GM21360 (cell line): ENCODE measurements at regions not wholly inside any gene's neighbourhood (a gene's known extent, or its start where the extent isn't known, plus 50 kb on each side); places are given as distances from the start of the nearest gene placed in this dataset.
"Not testable (repeated sequence)": the region's sequence is repeated elsewhere in the genome, so short reads cannot be mapped to it uniquely, and the experiment has no call there.

Experiments used
- ATAC-seq: cut with Tn5 transposase; IDR thresholded peaks from one replicate; pipeline ENCODE4 v1.9.1; 2021; ENCODE audit warnings: mild to moderate bottlenecking, moderate library complexity; ENCODE audit not compliant: unreplicated experiment

- no peak for ATAC-seq
These were observed 352.4 kb downstream of the GALC start for GRCh38 chr14:87640553-87640952.

- no peak for ATAC-seq
These were observed 354.8 kb downstream of the GALC start for GRCh38 chr14:87638196-87638595.

GRCh38 chr14:87635442-87635841 is 357.5 kb downstream of the GALC start:
- ATAC-seq = no peak

GRCh38 chr14:87632796-87633195 is 360.2 kb downstream of the GALC start:
- no peak for ATAC-seq

GRCh38 chr14:87630846-87631245 is 362.1 kb downstream of the GALC start:
- ATAC-seq = no peak

GRCh38 chr14:87629788-87630187 is 363.2 kb downstream of the GALC start:
- no peak for ATAC-seq

- no peak for ATAC-seq
These were observed 364.2 kb downstream of the GALC start for GRCh38 chr14:87628780-87629179.

- ATAC-seq = no peak
These were observed 364.9 kb downstream of the GALC start for GRCh38 chr14:87628129-87628528.

GRCh38 chr14:87626266-87626665 is 366.7 kb downstream of the GALC start:
- no peak for ATAC-seq

GRCh38 chr14:87623616-87624015 is 369.4 kb downstream of the GALC start:
- ATAC-seq = no peak

GRCh38 chr14:87617079-87617478 is 375.9 kb downstream of the GALC start:
- no peak for ATAC-seq

- peak; percentile 97 for ATAC-seq
These were observed 376.9 kb downstream of the GALC start for GRCh38 chr14:87615822-87616679.

- ATAC-seq = no peak
These were observed 377.9 kb downstream of the GALC start for GRCh38 chr14:87615047-87615446.

GRCh38 chr14:87613881-87614280 is 379.1 kb downstream of the GALC start:
- no peak for ATAC-seq

GRCh38 chr14:87607056-87607455 is 385.9 kb downstream of the GALC start:
- ATAC-seq = not testable (repeated sequence)

GRCh38 chr14:87601036-87601435 is 391.9 kb downstream of the GALC start:
- no peak for ATAC-seq

- no peak for ATAC-seq
These were observed 392.7 kb downstream of the GALC start for GRCh38 chr14:87600240-87600639.

- ATAC-seq = no peak
These were observed 411.7 kb downstream of the GALC start for GRCh38 chr14:87581298-87581697.

- ATAC-seq = no peak
These were observed 413.9 kb downstream of the GALC start for GRCh38 chr14:87579036-87579435.

- no peak for ATAC-seq
These were observed 417.6 kb downstream of the GALC start for GRCh38 chr14:87575378-87575777.

- ATAC-seq = no peak
These were observed 419.4 kb downstream of the GALC start for GRCh38 chr14:87573591-87573990.

- ATAC-seq = no peak
These were observed 425.2 kb downstream of the GALC start for GRCh38 chr14:87567618-87568295.
